HG02870 (cell line): ENCODE measurements at regions not wholly inside any gene's neighbourhood (a gene's known extent, or its start where the extent isn't known, plus 50 kb on each side); places are given as distances from the start of the nearest gene placed in this dataset.

ENCODE experiments used
- ATAC-seq: cut with Tn5 transposase; IDR thresholded peaks from one replicate; pipeline ENCODE4 v1.9.1; 2021; ENCODE audit warnings: mild to moderate bottlenecking, moderate library complexity; ENCODE audit not compliant: unreplicated experiment

- no peak for ATAC-seq
Measured at GRCh38 chr7:15783987-15784693, 97.7 kb upstream of the MEOX2 start.

GRCh38 chr7:15782656-15783055, 96.2 kb upstream of the MEOX2 start:
- no peak for ATAC-seq

GRCh38 chr7:15781944-15782343, 95.5 kb upstream of the MEOX2 start:
- ATAC-seq = no peak

- no peak for ATAC-seq
Measured at GRCh38 chr7:15780271-15780670, 93.8 kb upstream of the MEOX2 start.

GRCh38 chr7:15778191-15778590, 91.7 kb upstream of the MEOX2 start:
- ATAC-seq = no peak

- ATAC-seq = no peak
Measured at GRCh38 chr7:15765753-15766152, 79.3 kb upstream of the MEOX2 start.

- no peak for ATAC-seq
Measured at GRCh38 chr7:15764851-15765382, 78.4 kb upstream of the MEOX2 start.

- no peak for ATAC-seq
Measured at GRCh38 chr7:15764010-15764409, 77.5 kb upstream of the MEOX2 start.

GRCh38 chr7:15757041-15758000, 70.8 kb upstream of the MEOX2 start:
- ATAC-seq = no peak

GRCh38 chr7:15755061-15755460, 68.6 kb upstream of the MEOX2 start:
- no peak for ATAC-seq

GRCh38 chr7:15753887-15754579, 67.5 kb upstream of the MEOX2 start:
- ATAC-seq = no peak

- no peak for ATAC-seq
Measured at GRCh38 chr7:15752377-15752776, 65.9 kb upstream of the MEOX2 start.

GRCh38 chr7:15751191-15751701, 64.8 kb upstream of the MEOX2 start:
- no peak for ATAC-seq

- no peak for ATAC-seq
Measured at GRCh38 chr7:15750727-15751126, 64.2 kb upstream of the MEOX2 start.

GRCh38 chr7:15749631-15750030, 63.1 kb upstream of the MEOX2 start:
- ATAC-seq = no peak

- no peak for ATAC-seq
Measured at GRCh38 chr7:15747712-15748111, 61.2 kb upstream of the MEOX2 start.

GRCh38 chr7:15747301-15747700, 60.8 kb upstream of the MEOX2 start:
- no peak for ATAC-seq

- ATAC-seq = no peak
Measured at GRCh38 chr7:15743926-15744480, 57.5 kb upstream of the MEOX2 start.

GRCh38 chr7:15737601-15738000, 51.1 kb upstream of the MEOX2 start:
- no peak for ATAC-seq
